HL-60 (cell line): ENCODE measurements at regions not wholly inside any gene's neighbourhood (a gene's known extent, or its start where the extent isn't known, plus 50 kb on each side); places are given as distances from the start of the nearest gene placed in this dataset.

Source experiments
- DNase-seq, 2 experiments: peaks; one replicate each; pipeline ENCODE4 v3.0.0-alpha.2; 2010 to 2020; ENCODE audit warnings: low read depth in 1 of 2, low spot score in 1 of 2
- H3K27ac ChIP-seq: fragments of 250-450 bp; sonication (Bioruptor Pico); replicated peaks from 2 replicates; pipeline ENCODE4 v1.5.1; 2020; ENCODE audit warnings: mild to moderate bottlenecking, moderate library complexity
- H3K27me3 ChIP-seq: fragments of 250-450 bp; sonication (Bioruptor Pico); 2 replicates; pipeline ENCODE4 v1.5.1; 2021; ENCODE audit warnings: mild to moderate bottlenecking, moderate library complexity; ENCODE audit not compliant: insufficient read depth, poor library complexity, severe bottlenecking
- H3K4me3 ChIP-seq: replicated peaks from 2 replicates; pipeline ENCODE4 v1.5.1; 2011; ENCODE audit warnings: mild to moderate bottlenecking, control low read depth, low read length; ENCODE audit not compliant: insufficient read depth
- GABPA ChIP-seq: IDR thresholded peaks from 2 replicates; pipeline ENCODE4 v1.6.1; 2012; ENCODE audit warnings: low read depth
- POLR2AphosphoS5 ChIP-seq: IDR thresholded peaks from 2 replicates; pipeline ENCODE4 v1.6.1; 2012; ENCODE audit warnings: low read depth
- SPI1 ChIP-seq: IDR thresholded peaks from 2 replicates; pipeline ENCODE4 v1.6.1; 2012; ENCODE audit warnings: low read depth, mild to moderate bottlenecking, borderline replicate concordance
- TF ChIP-seq, protein P1 (sequence below): IDR thresholded peaks from one replicate; pipeline ENCODE4 v1.5.1; 2011; ENCODE audit warnings: low read length, control low read depth, inconsistent platforms; ENCODE audit not compliant: insufficient read depth
- TF ChIP-seq, protein P2 (sequence below): IDR thresholded peaks from 2 replicates; pipeline ENCODE4 v1.6.1; 2012; ENCODE audit warnings: low read depth; ENCODE audit not compliant: insufficient replicate concordance

DNA sequence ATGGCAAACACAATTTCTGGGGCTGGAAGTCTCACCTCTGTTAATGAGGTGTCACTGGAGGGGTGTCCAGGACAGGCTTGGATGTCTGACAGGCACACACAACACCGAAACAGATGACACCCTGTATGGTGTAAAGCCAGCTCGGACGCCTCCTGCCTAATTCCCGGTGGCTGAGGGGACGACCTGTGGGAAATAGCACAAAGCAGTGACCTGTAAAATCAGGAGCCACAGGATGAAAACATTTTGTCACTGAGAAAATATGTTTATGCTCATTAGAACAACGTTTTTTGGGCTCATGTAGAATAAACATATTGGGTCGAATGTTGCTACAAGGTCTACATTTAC lies 285.0 kb upstream of the RTL1 start:
- H3K27ac ChIP-seq: no peak overlapping the region
- TF ChIP-seq GABPA: no peak
- no peak for TF ChIP-seq POLR2AphosphoS5
- TF ChIP-seq, protein P1, sequence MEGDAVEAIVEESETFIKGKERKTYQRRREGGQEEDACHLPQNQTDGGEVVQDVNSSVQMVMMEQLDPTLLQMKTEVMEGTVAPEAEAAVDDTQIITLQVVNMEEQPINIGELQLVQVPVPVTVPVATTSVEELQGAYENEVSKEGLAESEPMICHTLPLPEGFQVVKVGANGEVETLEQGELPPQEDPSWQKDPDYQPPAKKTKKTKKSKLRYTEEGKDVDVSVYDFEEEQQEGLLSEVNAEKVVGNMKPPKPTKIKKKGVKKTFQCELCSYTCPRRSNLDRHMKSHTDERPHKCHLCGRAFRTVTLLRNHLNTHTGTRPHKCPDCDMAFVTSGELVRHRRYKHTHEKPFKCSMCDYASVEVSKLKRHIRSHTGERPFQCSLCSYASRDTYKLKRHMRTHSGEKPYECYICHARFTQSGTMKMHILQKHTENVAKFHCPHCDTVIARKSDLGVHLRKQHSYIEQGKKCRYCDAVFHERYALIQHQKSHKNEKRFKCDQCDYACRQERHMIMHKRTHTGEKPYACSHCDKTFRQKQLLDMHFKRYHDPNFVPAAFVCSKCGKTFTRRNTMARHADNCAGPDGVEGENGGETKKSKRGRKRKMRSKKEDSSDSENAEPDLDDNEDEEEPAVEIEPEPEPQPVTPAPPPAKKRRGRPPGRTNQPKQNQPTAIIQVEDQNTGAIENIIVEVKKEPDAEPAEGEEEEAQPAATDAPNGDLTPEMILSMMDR: no peak
- no peak for TF ChIP-seq SPI1
- TF ChIP-seq, protein P2, sequence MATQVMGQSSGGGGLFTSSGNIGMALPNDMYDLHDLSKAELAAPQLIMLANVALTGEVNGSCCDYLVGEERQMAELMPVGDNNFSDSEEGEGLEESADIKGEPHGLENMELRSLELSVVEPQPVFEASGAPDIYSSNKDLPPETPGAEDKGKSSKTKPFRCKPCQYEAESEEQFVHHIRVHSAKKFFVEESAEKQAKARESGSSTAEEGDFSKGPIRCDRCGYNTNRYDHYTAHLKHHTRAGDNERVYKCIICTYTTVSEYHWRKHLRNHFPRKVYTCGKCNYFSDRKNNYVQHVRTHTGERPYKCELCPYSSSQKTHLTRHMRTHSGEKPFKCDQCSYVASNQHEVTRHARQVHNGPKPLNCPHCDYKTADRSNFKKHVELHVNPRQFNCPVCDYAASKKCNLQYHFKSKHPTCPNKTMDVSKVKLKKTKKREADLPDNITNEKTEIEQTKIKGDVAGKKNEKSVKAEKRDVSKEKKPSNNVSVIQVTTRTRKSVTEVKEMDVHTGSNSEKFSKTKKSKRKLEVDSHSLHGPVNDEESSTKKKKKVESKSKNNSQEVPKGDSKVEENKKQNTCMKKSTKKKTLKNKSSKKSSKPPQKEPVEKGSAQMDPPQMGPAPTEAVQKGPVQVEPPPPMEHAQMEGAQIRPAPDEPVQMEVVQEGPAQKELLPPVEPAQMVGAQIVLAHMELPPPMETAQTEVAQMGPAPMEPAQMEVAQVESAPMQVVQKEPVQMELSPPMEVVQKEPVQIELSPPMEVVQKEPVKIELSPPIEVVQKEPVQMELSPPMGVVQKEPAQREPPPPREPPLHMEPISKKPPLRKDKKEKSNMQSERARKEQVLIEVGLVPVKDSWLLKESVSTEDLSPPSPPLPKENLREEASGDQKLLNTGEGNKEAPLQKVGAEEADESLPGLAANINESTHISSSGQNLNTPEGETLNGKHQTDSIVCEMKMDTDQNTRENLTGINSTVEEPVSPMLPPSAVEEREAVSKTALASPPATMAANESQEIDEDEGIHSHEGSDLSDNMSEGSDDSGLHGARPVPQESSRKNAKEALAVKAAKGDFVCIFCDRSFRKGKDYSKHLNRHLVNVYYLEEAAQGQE: no peak
- no peak overlapping the region for H3K4me3 ChIP-seq
- no peak for DNase-seq
- H3K27me3 ChIP-seq: no peaks in the 10 kb centered on the region

DNA sequence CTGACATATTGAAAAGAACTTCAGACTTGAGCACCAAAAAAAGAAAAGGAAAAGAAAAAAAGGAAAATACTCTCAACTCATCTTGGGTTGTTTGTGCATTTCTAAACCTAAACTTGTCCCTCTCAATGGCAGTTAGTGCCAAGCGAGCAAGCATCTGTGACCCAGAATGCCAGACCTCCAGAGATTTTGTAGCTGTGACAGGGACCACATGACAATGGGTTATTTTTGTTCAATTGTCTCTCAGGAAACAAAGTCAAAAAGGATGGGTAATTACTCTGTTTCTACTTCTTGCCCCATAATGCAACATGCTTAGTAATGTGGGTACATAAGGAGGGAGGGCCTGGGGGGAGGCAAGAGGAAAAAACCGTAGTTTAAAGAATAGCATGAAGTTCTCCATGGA lies 285.7 kb upstream of the RTL1 start:
- DNase-seq: no peak
- TF ChIP-seq POLR2AphosphoS5 (no peak), GABPA (no peak), SPI1 (no peak)
- TF ChIP-seq, protein P2: no peak
- TF ChIP-seq, protein P1: no peak
- Histone ChIP-seq H3K4me3 (no peak overlapping the region), H3K27me3 (no peaks in the 10 kb centered on the region), H3K27ac (no peak overlapping the region)

DNA sequence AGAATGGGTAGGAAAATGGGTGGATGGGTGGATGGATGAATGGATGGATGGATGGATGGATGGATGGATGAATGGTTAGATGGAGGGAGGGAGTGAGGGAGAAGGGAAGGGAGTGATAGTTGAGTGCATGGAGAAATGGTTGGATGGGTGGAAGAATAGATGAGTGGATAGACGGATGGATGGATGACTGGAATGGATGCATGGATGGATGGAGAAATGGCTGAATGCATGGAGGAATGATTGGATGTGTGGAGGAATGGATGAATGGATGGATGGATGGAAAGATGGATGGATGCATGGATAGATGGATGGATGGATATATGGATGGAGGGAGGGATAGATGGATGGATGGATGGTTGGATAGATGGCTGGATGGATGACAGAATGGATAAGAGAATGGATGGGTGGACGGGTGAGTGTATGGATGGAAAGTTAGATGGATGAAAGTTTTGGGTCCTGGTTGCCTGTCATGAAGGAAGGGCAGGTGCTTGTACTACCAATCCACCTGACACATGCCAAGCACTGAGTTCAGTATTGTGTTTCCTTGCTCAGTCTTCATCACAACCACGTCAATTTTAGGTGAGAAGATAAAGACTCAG lies 286.5 kb upstream of the RTL1 start:
- Histone ChIP-seq H3K27ac (no peak overlapping the region), H3K4me3 (no peak overlapping the region), H3K27me3 (no peaks in the 10 kb centered on the region)
- no peak for TF ChIP-seq POLR2AphosphoS5
- TF ChIP-seq, protein P1: no peak
- no peak for TF ChIP-seq GABPA
- no peak for TF ChIP-seq SPI1
- TF ChIP-seq, protein P2: no peak
- no peak for DNase-seq
